NCI-H2081 (cell line): ENCODE measurements at regions not wholly inside any gene's neighbourhood (a gene's known extent, or its start where the extent isn't known, plus 50 kb on each side); places are given as distances from the start of the nearest gene placed in this dataset.

ENCODE experiments used
- DNase-seq, 2 experiments: peaks; one replicate each; lab custom pipeline; 2025; lab: John Stamatoyannopoulos, UW

- DNase-seq, result peak; percentile 7 to 46
Observed at GRCh38 chr3:147758771-147759170, 349.6 kb downstream of the ZIC1 start.

GRCh38 chr3:147760085-147760484 is 350.9 kb downstream of the ZIC1 start:
- DNase-seq, result no peak

GRCh38 chr3:147760941-147761340 is 351.8 kb downstream of the ZIC1 start:
- DNase-seq, result no peak

GRCh38 chr3:147773116-147773630 is 364.0 kb downstream of the ZIC1 start:
- DNase-seq, result peak in 1 of 2 experiments; percentile 19

GRCh38 chr3:147775411-147775810 is 366.2 kb downstream of the ZIC1 start:
- DNase-seq, result no peak

GRCh38 chr3:147775816-147776530 is 366.8 kb downstream of the ZIC1 start:
- no peak for DNase-seq

- DNase-seq, result no peak
Observed at GRCh38 chr3:147793841-147794240, 384.7 kb downstream of the ZIC1 start.

- DNase-seq, result no peak
Observed at GRCh38 chr3:147794596-147794995, 385.4 kb downstream of the ZIC1 start.

GRCh38 chr3:147795418-147795817 is 386.3 kb downstream of the ZIC1 start:
- DNase-seq, result no peak

- peak; percentile 80 to 94 for DNase-seq
Observed at GRCh38 chr3:147797095-147797494, 387.9 kb downstream of the ZIC1 start.

- DNase-seq, result peak in 1 of 2 experiments; percentile 53
Observed at GRCh38 chr3:147799601-147800000, 390.4 kb downstream of the ZIC1 start.

GRCh38 chr3:147807776-147808175 is 398.6 kb downstream of the ZIC1 start:
- no peak for DNase-seq

GRCh38 chr3:147809206-147809605 is 400.0 kb downstream of the ZIC1 start:
- no peak for DNase-seq

- no peak for DNase-seq
Observed at GRCh38 chr3:147812186-147812911, 403.2 kb downstream of the ZIC1 start.

- no peak for DNase-seq
Observed at GRCh38 chr3:147813256-147813655, 404.1 kb downstream of the ZIC1 start.

GRCh38 chr3:147816752-147817151 is 407.6 kb downstream of the ZIC1 start:
- peak; percentile 80 to 94 for DNase-seq

- DNase-seq, result no peak
Observed at GRCh38 chr3:147832611-147833010, 423.4 kb downstream of the ZIC1 start.

- no peak for DNase-seq
Observed at GRCh38 chr3:147836330-147836729, 427.2 kb downstream of the ZIC1 start.

- DNase-seq, result no peak
Observed at GRCh38 chr3:147838652-147839051, 429.5 kb downstream of the ZIC1 start.

GRCh38 chr3:147843331-147843730 is 434.2 kb downstream of the ZIC1 start:
- DNase-seq, result no peak

GRCh38 chr3:147846293-147846692 is 437.1 kb downstream of the ZIC1 start:
- no peak for DNase-seq

GRCh38 chr3:147846854-147847478 is 437.8 kb downstream of the ZIC1 start:
- DNase-seq, result no peak

- DNase-seq, result no peak
Observed at GRCh38 chr3:147851062-147851461, 441.9 kb downstream of the ZIC1 start.
